ENCODE measurements at regions not wholly inside any gene's neighbourhood (a gene's known extent, or its start where the extent isn't known, plus 50 kb on each side); places are given as distances from the start of the nearest gene placed in this dataset.

GRCh38 chr2:189305291-189305943 lies 125.9 kb upstream of the COL5A2 start:
- Mint-ChIP-seq H3K36me3 (ENCODE audit: low read depth) (peaks cover under 1% of the 10 kb centered on the region), H3K27ac (ENCODE audit: unreplicated experiment) (no peak overlapping the region), H3K4me3 (ENCODE audit: unreplicated experiment) (no peak overlapping the region), H3K9me3 (ENCODE audit: low read depth) (peaks cover 3% of the 10 kb centered on the region), H3K27me3 (ENCODE audit: low read depth) (no peaks in the 10 kb centered on the region), H3K4me1 (ENCODE audit: low read depth) (peaks cover 26% of the 10 kb centered on the region)
- TF ChIP-seq, protein P1, sequence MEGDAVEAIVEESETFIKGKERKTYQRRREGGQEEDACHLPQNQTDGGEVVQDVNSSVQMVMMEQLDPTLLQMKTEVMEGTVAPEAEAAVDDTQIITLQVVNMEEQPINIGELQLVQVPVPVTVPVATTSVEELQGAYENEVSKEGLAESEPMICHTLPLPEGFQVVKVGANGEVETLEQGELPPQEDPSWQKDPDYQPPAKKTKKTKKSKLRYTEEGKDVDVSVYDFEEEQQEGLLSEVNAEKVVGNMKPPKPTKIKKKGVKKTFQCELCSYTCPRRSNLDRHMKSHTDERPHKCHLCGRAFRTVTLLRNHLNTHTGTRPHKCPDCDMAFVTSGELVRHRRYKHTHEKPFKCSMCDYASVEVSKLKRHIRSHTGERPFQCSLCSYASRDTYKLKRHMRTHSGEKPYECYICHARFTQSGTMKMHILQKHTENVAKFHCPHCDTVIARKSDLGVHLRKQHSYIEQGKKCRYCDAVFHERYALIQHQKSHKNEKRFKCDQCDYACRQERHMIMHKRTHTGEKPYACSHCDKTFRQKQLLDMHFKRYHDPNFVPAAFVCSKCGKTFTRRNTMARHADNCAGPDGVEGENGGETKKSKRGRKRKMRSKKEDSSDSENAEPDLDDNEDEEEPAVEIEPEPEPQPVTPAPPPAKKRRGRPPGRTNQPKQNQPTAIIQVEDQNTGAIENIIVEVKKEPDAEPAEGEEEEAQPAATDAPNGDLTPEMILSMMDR (IDR thresholded peaks at IDR 0.05), result no peak
- no peak for DNase-seq (ENCODE audit: low spot score)

GRCh38 chr2:189306525-189306924 lies 127.0 kb upstream of the COL5A2 start:
- Mint-ChIP-seq H3K27ac (ENCODE audit: unreplicated experiment) (no peak overlapping the region), H3K4me3 (ENCODE audit: unreplicated experiment) (no peak overlapping the region), H3K27me3 (ENCODE audit: low read depth) (no peaks in the 10 kb centered on the region), H3K9me3 (ENCODE audit: low read depth) (peaks cover 3% of the 10 kb centered on the region), H3K4me1 (ENCODE audit: low read depth) (peaks cover 31% of the 10 kb centered on the region), H3K36me3 (ENCODE audit: low read depth) (peaks cover 3% of the 10 kb centered on the region)
- TF ChIP-seq, protein P1 (IDR thresholded peaks at IDR 0.05), result no peak
- no peak for DNase-seq (ENCODE audit: low spot score)

- Mint-ChIP-seq H3K27ac (ENCODE audit: unreplicated experiment) (peak overlapping the region; percentile 17), H3K4me1 (ENCODE audit: low read depth) (peaks cover 31% of the 10 kb centered on the region), H3K9me3 (ENCODE audit: low read depth) (peaks cover 3% of the 10 kb centered on the region), H3K27me3 (ENCODE audit: low read depth) (no peaks in the 10 kb centered on the region), H3K36me3 (ENCODE audit: low read depth) (peaks cover 5% of the 10 kb centered on the region), H3K4me3 (ENCODE audit: unreplicated experiment) (no peak overlapping the region)
- TF ChIP-seq, protein P1 (IDR thresholded peaks at IDR 0.05), result no peak
- DNase-seq (ENCODE audit: low spot score), result no peak
Measured at GRCh38 chr2:189308056-189308790, 128.7 kb upstream of the COL5A2 start.

- H3K27ac Mint-ChIP-seq (ENCODE audit: unreplicated experiment), result no peak overlapping the region
- H3K4me1 Mint-ChIP-seq (ENCODE audit: low read depth), result peaks cover 29% of the 10 kb centered on the region
- DNase-seq (ENCODE audit: low spot score), result no peak
- peaks cover 7% of the 10 kb centered on the region for H3K36me3 Mint-ChIP-seq (ENCODE audit: low read depth)
- TF ChIP-seq, protein P1 (IDR thresholded peaks at IDR 0.05), result no peak
- H3K9me3 Mint-ChIP-seq (ENCODE audit: low read depth), result peaks cover 3% of the 10 kb centered on the region
- H3K27me3 Mint-ChIP-seq (ENCODE audit: low read depth), result no peaks in the 10 kb centered on the region
- H3K4me3 Mint-ChIP-seq (ENCODE audit: unreplicated experiment), result no peak overlapping the region
Measured at GRCh38 chr2:189309331-189309730, 129.8 kb upstream of the COL5A2 start.

- no peak for DNase-seq (ENCODE audit: low spot score)
- no peaks in the 10 kb centered on the region for H3K27me3 Mint-ChIP-seq (ENCODE audit: low read depth)
- peaks cover 23% of the 10 kb centered on the region for H3K4me1 Mint-ChIP-seq (ENCODE audit: low read depth)
- TF ChIP-seq, protein P1 (IDR thresholded peaks at IDR 0.05), result no peak
- H3K4me3 Mint-ChIP-seq (ENCODE audit: unreplicated experiment), result no peak overlapping the region
- H3K27ac Mint-ChIP-seq (ENCODE audit: unreplicated experiment), result no peak overlapping the region
- H3K36me3 Mint-ChIP-seq (ENCODE audit: low read depth), result peaks cover 8% of the 10 kb centered on the region
- peaks cover 3% of the 10 kb centered on the region for H3K9me3 Mint-ChIP-seq (ENCODE audit: low read depth)
Measured at GRCh38 chr2:189312211-189312610, 129.1 kb upstream of the WDR75 start.

All from chondrocyte (in vitro differentiated cells).